ENCODE measurements at regions not wholly inside any gene's neighbourhood (a gene's known extent, or its start where the extent isn't known, plus 50 kb on each side); places are given as distances from the start of the nearest gene placed in this dataset.

DNA sequence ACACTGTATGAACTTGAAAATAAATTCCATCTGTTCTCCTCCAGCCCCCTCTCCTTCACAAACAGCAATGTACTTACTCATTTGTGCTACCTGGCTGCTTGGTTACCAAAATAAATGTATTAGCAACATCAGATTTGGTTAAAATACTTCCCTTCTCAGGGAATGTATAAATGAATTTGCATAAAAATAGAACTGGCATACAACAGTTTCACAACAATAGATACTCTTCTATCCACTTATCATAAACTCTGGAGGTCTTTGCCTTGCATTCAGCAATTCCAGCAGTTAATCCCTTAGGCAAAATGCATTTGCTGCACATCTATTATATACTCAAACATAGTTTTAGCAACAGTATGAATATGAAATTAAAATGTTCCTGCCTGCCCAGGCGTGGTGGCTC, 658.2 kb downstream of the CENPC start:
- TF ChIP-seq EP300 (IDR thresholded peaks at IDR 0.05; ENCODE audit: borderline replicate concordance in 1 of 2, low read depth in 1 of 2, low read length in 1 of 2) (no peak), RAD21 (IDR thresholded peaks at IDR 0.05; ENCODE audit: low read length) (no peak), EZH2phosphoT487 (IDR thresholded peaks at IDR 0.05; ENCODE audit: borderline replicate concordance, low read depth) (no peak), CTCF (IDR thresholded peaks at IDR 0.05) (no peak), SMC3 (IDR thresholded peaks at IDR 0.05; ENCODE audit: low read depth, low read length) (no peak), RFX5 (IDR thresholded peaks at IDR 0.05; ENCODE audit: low read length) (no peak), MXI1 (IDR thresholded peaks at IDR 0.05; ENCODE audit: low read depth, low read length) (no peak), FOXJ3 (CRISPR knock-in tag; IDR thresholded peaks at IDR 0.05) (no peak)

Measured in SK-N-SH (cell line).